ENCODE measurements at regions not wholly inside any gene's neighbourhood (a gene's known extent, or its start where the extent isn't known, plus 50 kb on each side); places are given as distances from the start of the nearest gene placed in this dataset.

- no peak overlapping the region for H3K4me3 ChIP-seq (replicated peaks; ENCODE audit: low read depth, low read length)
- DNase-seq (ENCODE audit: low read depth), result no peak
- TF ChIP-seq, protein P1, sequence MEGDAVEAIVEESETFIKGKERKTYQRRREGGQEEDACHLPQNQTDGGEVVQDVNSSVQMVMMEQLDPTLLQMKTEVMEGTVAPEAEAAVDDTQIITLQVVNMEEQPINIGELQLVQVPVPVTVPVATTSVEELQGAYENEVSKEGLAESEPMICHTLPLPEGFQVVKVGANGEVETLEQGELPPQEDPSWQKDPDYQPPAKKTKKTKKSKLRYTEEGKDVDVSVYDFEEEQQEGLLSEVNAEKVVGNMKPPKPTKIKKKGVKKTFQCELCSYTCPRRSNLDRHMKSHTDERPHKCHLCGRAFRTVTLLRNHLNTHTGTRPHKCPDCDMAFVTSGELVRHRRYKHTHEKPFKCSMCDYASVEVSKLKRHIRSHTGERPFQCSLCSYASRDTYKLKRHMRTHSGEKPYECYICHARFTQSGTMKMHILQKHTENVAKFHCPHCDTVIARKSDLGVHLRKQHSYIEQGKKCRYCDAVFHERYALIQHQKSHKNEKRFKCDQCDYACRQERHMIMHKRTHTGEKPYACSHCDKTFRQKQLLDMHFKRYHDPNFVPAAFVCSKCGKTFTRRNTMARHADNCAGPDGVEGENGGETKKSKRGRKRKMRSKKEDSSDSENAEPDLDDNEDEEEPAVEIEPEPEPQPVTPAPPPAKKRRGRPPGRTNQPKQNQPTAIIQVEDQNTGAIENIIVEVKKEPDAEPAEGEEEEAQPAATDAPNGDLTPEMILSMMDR (IDR thresholded peaks at IDR 0.05; ENCODE audit: low read length, missing control alignments), result no peak
These were observed 1300.1 kb upstream of the ACO1 start for GRCh38 chr9:31084350-31084749.

DNA sequence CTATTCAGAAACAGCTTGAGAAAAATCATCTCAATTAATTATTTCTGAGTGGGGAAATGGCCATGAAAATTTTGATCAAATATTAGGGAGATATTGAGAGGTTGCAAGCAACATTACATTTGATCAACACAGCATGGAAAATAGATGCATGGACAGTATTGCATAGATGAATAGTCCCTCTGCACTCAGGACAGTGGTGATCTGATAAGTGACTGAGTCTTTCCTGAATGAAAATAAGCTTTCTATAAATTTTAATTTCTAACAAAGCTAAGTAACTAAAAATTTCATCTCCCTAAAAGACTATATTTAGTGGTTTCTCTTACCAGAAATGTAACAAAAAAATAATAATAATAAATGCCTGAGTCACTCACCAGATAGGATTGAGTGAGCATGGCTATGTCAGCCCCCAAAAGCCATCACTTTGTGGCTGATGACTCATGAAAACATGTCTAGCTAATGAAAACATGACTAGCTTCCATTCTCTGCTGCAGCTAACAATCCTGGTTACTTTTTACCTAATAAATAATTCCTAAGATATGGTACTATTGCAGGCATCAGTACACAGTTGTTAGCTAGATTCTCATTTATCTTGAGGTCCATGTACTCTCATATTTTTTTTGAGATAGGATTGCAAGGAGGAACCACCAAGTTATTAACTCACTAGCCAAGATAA, 1294.8 kb upstream of the ACO1 start:
- H3K4me3 ChIP-seq (replicated peaks; ENCODE audit: low read depth, low read length), result no peak overlapping the region
- DNase-seq (ENCODE audit: low read depth), result peak; percentile 53
- TF ChIP-seq, protein P1 (IDR thresholded peaks at IDR 0.05; ENCODE audit: low read length, missing control alignments), result no peak

DNA sequence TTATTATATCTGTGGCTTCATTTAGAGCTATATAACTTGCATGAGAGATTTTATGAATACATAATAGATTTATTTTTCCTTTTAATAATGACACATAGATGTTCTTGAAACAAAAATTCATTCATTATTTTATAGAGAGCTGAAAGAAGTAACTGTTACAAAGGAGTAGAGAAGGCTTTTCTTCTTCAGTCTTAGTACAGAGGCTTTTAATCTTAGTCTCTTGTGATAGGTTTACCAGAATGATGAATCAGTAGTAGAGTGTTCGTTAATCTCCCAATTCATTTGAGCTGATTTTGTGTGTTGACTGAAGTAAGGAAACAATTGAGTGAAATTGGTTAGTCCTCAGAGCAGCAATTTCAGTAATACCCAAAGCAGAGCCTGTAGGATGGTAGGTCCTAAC, 1284.1 kb upstream of the ACO1 start:
- H3K4me3 ChIP-seq (replicated peaks; ENCODE audit: low read depth, low read length), result no peak overlapping the region
- TF ChIP-seq, protein P1 (IDR thresholded peaks at IDR 0.05; ENCODE audit: low read length, missing control alignments), result no peak
- no peak for DNase-seq (ENCODE audit: low read depth)

- no peak overlapping the region for H3K4me3 ChIP-seq (replicated peaks; ENCODE audit: low read depth, low read length)
- TF ChIP-seq, protein P1 (IDR thresholded peaks at IDR 0.05; ENCODE audit: low read length, missing control alignments), result no peak
- peak; percentile 28 for DNase-seq (ENCODE audit: low read depth)
These were observed 1280.6 kb upstream of the ACO1 start for GRCh38 chr9:31103836-31104235.

DNA sequence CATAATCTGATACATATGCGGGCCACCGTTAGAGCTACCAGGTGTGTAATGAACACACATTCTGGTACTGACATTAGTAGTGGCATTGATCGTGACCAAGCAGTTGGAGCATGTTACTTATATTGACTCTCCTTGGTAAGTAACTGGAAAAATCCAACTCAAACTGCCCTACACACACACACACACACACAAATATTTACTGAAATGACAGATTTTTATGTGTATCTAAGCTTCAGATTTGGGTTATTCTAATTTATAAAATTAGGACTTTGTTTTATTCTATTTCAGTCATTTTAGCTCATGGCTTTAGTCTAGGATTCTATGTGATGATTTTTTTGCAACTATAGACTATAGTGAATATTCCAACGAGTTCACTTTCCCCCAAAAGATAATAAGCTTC, 1280.2 kb upstream of the ACO1 start:
- H3K4me3 ChIP-seq (replicated peaks; ENCODE audit: low read depth, low read length), result no peak overlapping the region
- TF ChIP-seq, protein P1 (IDR thresholded peaks at IDR 0.05; ENCODE audit: low read length, missing control alignments), result no peak
- DNase-seq (ENCODE audit: low read depth), result no peak

DNA sequence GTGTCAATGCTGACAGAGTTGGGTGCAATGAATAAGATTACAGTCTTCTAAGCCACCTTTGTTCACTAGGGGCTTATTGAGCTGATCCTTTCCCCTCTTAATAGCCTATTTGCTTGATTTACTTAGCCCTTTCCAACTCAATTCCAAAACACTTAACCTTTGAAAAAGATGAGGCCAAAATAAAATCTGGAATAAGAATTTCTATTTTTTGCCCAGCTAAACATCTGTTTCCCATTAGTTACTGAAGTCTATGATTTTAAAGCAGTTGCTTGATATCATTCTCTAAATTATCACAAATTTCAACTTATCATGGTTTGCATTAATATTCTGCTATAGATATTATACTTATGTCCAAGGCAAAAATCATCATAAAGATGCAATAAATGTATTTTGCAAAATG, 1272.0 kb upstream of the ACO1 start:
- DNase-seq (ENCODE audit: low read depth), result no peak
- TF ChIP-seq, protein P1 (IDR thresholded peaks at IDR 0.05; ENCODE audit: low read length, missing control alignments), result no peak
- H3K4me3 ChIP-seq (replicated peaks; ENCODE audit: low read depth, low read length), result no peak overlapping the region

GRCh38 chr9:31114346-31114745, 1270.1 kb upstream of the ACO1 start:
- H3K4me3 ChIP-seq (replicated peaks; ENCODE audit: low read depth, low read length), result no peak overlapping the region
- TF ChIP-seq, protein P1 (IDR thresholded peaks at IDR 0.05; ENCODE audit: low read length, missing control alignments), result no peak
- DNase-seq (ENCODE audit: low read depth), result no peak

Measured in fibroblast of pulmonary artery (primary cell).